ENCODE measurements at regions not wholly inside any gene's neighbourhood (a gene's known extent, or its start where the extent isn't known, plus 50 kb on each side); places are given as distances from the start of the nearest gene placed in this dataset.

GRCh38 chr7:15801041-15801440 is 114.6 kb upstream of the MEOX2 start:
- TF ChIP-seq CTCF (conservative IDR thresholded peaks at IDR 0.05; ENCODE audit: low read depth, low read length): no peak

GRCh38 chr7:15798081-15798480 is 111.6 kb upstream of the MEOX2 start:
- no peak overlapping the region for H3K4me3 ChIP-seq (ENCODE audit: low read depth, low read length)
- TF ChIP-seq CTCF (conservative IDR thresholded peaks at IDR 0.05; ENCODE audit: low read depth, low read length): no peak
- DNase-seq (ENCODE audit: low read depth): no peak

More at GRCh38 chr7:15801041-15801440, 114.6 kb upstream of the MEOX2 start:
- H3K4me3 ChIP-seq (ENCODE audit: low read depth, low read length): no peak overlapping the region
- no peak for DNase-seq (ENCODE audit: low read depth)

- no peak for DNase-seq (ENCODE audit: low read depth)
- no peak for TF ChIP-seq CTCF (conservative IDR thresholded peaks at IDR 0.05; ENCODE audit: low read depth, low read length)
- no peak overlapping the region for H3K4me3 ChIP-seq (ENCODE audit: low read depth, low read length)
These were observed 108.9 kb upstream of the MEOX2 start for GRCh38 chr7:15795393-15795792.

GRCh38 chr7:15794801-15795200 is 108.3 kb upstream of the MEOX2 start:
- no peak for DNase-seq (ENCODE audit: low read depth)
- no peak overlapping the region for H3K4me3 ChIP-seq (ENCODE audit: low read depth, low read length)
- no peak for TF ChIP-seq CTCF (conservative IDR thresholded peaks at IDR 0.05; ENCODE audit: low read depth, low read length)

GRCh38 chr7:15784694-15785030 is 98.2 kb upstream of the MEOX2 start:
- no peak for DNase-seq (ENCODE audit: low read depth)
- H3K4me3 ChIP-seq (ENCODE audit: low read depth, low read length): no peak overlapping the region
- no peak for TF ChIP-seq CTCF (conservative IDR thresholded peaks at IDR 0.05; ENCODE audit: low read depth, low read length)

- H3K4me3 ChIP-seq (ENCODE audit: low read depth, low read length): no peak overlapping the region
- no peak for TF ChIP-seq CTCF (conservative IDR thresholded peaks at IDR 0.05; ENCODE audit: low read depth, low read length)
- DNase-seq (ENCODE audit: low read depth): no peak
These were observed 97.7 kb upstream of the MEOX2 start for GRCh38 chr7:15783987-15784693.

- TF ChIP-seq CTCF (conservative IDR thresholded peaks at IDR 0.05; ENCODE audit: low read depth, low read length): no peak
- DNase-seq (ENCODE audit: low read depth): no peak
- H3K4me3 ChIP-seq (ENCODE audit: low read depth, low read length): no peak overlapping the region
These were observed 96.2 kb upstream of the MEOX2 start for GRCh38 chr7:15782656-15783055.
